HG03039 (cell line): ENCODE measurements at regions not wholly inside any gene's neighbourhood (a gene's known extent, or its start where the extent isn't known, plus 50 kb on each side); places are given as distances from the start of the nearest gene placed in this dataset.

Experiments used
- ATAC-seq: cut with Tn5 transposase; IDR thresholded peaks from one replicate; pipeline ENCODE4 v1.9.1; 2021; ENCODE audit warnings: mild to moderate bottlenecking, moderate library complexity; ENCODE audit not compliant: unreplicated experiment

DNA sequence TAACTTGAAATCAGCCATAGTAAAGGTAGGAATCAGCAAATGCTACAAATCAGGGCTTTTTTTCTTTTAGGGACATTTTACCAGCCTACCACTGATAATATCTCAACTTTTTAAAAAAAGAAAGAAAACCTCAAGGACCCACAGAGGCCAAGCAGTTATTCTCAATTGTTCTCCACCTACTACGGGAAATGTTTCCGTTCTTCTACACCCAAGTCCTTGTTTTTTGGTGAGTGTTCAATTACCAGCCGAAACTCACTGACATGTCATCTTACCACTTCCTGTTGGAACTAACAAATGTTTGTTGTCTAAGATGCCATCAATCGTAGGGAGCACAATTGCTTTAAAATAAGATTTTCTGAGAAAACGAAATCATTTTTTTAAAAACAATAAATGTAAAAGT is 50.2 kb upstream of the CDK1 start:
- no peak for ATAC-seq

DNA sequence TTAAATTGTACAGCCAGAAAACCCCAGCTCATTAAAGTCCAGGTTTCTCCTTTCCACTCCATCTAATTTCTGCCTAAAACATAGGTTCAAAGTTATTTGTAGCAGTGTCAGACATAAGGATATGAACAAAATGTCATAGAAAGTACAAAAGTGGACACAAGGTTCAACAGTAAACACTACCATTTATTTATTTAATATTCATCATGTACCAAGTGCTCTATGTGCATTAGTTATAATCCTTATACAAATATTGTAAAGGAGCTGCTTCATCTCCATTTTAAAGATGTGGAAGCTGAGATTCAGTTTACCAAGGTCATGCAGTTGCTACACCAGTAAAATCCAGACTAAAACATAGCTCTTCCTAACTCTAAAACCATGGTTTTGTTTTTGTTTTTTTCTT is 52.0 kb upstream of the CDK1 start:
- ATAC-seq: no peak

- no peak for ATAC-seq
These were observed 55.7 kb upstream of the CDK1 start for GRCh38 chr10:60722623-60723022.

GRCh38 chr10:60719721-60720120 is 58.6 kb upstream of the CDK1 start:
- no peak for ATAC-seq

DNA sequence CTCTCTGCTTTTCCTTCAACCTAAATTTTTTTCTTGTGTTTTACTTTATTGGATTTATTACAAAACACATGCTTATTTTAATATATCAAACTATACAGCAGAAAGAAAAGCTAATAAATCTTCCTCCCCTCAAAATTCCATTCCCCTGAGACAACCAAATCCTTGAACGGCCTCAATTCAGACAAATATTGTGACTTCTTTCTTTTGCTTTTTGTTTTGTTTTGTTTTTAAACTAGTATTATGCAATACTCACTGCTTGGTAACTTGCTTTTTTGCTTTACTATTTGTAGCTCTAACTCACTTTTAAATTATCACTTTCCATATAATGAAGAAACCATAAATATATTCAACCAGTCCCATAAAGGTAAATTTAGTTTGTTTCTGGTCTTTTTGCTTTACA is 59.4 kb upstream of the CDK1 start:
- ATAC-seq: no peak

DNA sequence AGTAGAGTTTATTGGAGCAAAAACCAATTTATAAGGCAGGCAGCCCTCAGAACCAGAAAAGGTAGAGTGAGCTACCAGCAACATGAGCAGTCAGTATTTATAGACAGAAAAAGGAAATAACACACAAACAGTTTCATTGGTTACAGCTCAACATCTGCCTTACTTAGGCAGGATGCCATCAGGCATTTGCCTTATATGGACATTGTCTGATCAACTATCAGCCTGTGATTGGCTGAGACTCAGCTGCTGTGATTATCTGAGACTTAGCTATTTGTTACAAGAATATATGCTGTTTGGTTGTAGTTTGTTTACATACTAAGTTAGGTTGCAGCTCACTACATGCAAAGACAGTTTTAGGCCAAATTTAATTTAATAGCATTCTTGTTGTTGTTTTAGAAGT is 60.4 kb upstream of the CDK1 start:
- ATAC-seq: peak; percentile 72

DNA sequence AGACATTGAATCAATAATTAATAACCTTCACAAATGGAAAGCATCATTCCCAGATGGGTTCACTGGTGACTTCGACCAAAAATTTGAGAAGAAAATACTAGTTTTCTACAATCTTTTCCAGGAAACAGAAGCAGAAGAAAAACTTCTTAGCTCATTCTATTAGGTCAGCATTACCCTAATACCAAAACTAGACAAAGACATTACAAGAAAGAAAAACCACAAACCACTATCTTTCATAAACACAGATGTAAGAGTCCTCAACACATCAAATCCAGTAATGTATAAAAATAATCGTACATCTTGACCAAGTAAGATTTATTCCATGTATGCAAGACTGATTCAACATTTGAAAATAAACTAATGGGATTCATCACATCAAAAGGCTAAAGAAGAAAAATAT is 64.0 kb upstream of the CDK1 start:
- ATAC-seq: no peak

GRCh38 chr10:60711496-60711895 is 66.8 kb upstream of the CDK1 start:
- no peak for ATAC-seq

GRCh38 chr10:60710041-60710440 is 68.2 kb upstream of the CDK1 start:
- no peak for ATAC-seq

DNA sequence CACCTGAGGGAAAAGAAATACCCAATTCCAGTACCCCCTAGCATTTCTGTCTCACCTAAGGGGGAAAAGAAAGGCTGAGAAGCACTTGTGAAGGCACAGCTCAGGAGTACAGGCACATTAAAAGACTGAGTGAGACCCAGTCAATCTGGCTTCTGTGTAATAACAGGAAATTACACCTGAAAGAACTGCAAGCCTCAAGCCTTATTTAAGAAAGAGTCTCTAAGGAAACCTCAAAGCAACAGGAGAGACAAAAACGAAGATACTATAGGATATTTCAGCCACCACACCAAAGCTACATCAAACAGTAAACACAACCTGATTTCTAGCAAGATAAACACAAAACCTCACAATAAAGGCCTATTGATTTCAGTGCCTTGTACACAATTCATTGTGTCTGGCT is 69.6 kb upstream of the CDK1 start:
- ATAC-seq: no peak

GRCh38 chr10:60707841-60708240 is 70.4 kb upstream of the CDK1 start:
- ATAC-seq: no peak

DNA sequence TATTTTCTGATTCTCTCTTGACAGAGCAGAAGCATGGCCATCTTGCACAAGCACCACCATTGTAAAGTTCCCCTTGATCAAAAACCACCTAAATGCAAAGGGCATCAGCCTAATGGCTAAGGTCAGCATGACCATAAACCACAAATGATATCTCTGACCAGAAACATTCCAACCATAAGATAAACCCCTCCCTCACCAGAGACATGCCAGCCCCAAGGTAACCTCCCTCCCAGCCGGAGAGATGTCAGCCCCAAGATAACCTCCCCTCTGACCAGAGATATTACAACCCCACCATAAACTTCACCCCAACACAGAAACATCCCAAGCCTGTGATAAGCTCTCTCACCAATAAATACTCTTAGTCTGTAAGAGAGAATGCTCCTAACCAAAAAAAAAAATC is 72.1 kb upstream of the CDK1 start:
- no peak for ATAC-seq

DNA sequence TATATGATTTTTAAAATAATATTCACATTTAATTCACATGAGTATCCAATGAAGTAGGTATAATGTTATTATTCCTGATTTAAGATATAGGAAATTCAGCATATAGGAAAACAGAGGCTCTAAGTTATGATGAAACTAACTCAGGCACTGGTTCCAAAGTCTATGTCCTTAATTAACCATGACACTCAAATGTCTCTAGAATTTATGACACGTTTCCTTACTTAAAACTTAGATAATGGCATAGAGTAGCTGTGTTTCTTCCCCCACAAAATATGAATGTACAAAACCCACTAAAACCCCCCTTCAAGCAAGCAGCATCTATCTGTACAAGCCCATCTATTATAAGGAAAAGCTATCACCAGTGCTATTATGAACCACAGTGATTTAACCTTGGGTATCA is 72.9 kb upstream of the CDK1 start:
- no peak for ATAC-seq

DNA sequence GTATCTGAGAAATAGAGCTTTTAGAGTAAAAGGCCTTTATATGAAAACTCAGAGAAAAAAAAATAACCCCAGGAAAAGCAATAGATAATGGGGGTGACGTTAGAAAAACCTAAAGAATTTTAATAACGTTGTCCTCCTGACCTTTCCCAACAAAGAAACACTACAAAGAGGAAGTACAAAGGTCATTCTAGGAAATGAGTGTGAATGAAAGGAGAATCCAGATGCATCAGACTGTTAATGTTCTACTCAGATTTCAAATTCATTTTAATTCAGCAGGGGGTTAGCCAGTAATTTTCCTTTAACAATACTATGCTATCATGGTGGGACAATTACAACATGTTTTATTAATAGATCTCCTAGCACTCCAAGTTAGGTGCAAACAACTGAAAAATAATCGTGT is 73.8 kb upstream of the CDK1 start:
- no peak for ATAC-seq

- ATAC-seq: no peak
These were observed 74.8 kb upstream of the CDK1 start for GRCh38 chr10:60703266-60704041.

GRCh38 chr10:60687679-60688078 is 90.6 kb upstream of the CDK1 start:
- no peak for ATAC-seq

- no peak for ATAC-seq
These were observed 94.2 kb upstream of the CDK1 start for GRCh38 chr10:60684091-60684490.

DNA sequence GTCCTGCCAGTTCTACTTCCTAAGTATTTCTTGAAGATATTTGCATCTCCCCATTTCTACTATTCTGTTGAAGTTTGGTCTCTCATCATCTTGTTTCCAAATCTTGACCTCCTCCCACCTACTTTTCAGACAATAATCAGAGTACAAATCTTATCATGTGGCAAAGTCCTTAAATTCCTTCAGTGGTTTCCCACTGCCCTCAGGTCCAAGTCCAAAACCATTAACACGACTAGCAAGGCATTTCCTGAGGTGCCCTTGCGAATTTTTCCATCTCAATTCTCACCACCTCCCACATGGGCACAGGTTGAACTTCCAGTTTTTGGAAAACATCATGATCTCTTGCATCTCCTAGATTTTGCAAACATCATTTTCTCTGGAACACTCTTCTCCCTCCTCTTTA is 97.2 kb upstream of the CDK1 start:
- ATAC-seq: no peak

- no peak for ATAC-seq
These were observed 98.8 kb upstream of the CDK1 start for GRCh38 chr10:60679388-60679990.

GRCh38 chr10:60678978-60679377 is 99.3 kb upstream of the CDK1 start:
- ATAC-seq: no peak

GRCh38 chr10:60677531-60678129 is 100.6 kb upstream of the CDK1 start:
- ATAC-seq: no peak

GRCh38 chr10:60675236-60675635 is 103.0 kb upstream of the CDK1 start:
- no peak for ATAC-seq
